SK-MEL-5 (cell line): ENCODE measurements at regions not wholly inside any gene's neighbourhood (a gene's known extent, or its start where the extent isn't known, plus 50 kb on each side); places are given as distances from the start of the nearest gene placed in this dataset.

Experiments used
- DNase-seq: peaks from one replicate; pipeline ENCODE4 v3.0.0-alpha.2; 2016; ENCODE audit warnings: low read depth, low spot score
- in situ Hi-C: cut with HindIII; loops from 2 replicates; pipeline ENCODE4 v1.10.0; 2016; ENCODE audit warnings: low sequenced_read_pairs, high pct_unique_total_duplicates, low pct_unique_long_range_greater_than_20kb

- in situ Hi-C loops, result no loop called here
- no peak for DNase-seq
These were observed 844.4 kb downstream of the GATA3 start for GRCh38 chr10:8898745-8899330.

GRCh38 chr10:8902926-8903325 is 848.4 kb downstream of the GATA3 start:
- no peak for DNase-seq
- in situ Hi-C loops, result no loop called here

- peak; percentile 5 for DNase-seq
- in situ Hi-C loops, result no loop called here
These were observed 853.5 kb downstream of the GATA3 start for GRCh38 chr10:8908013-8908412.

- no peak for DNase-seq
- in situ Hi-C loops, result no loop called here
These were observed 855.8 kb downstream of the GATA3 start for GRCh38 chr10:8910314-8910713.

- DNase-seq, result no peak
- in situ Hi-C loops, result no loop called here
These were observed 856.5 kb downstream of the GATA3 start for GRCh38 chr10:8911032-8911431.

GRCh38 chr10:8912108-8912507 is 857.6 kb downstream of the GATA3 start:
- no peak for DNase-seq
- in situ Hi-C loops, result no loop called here

- DNase-seq, result no peak
- in situ Hi-C loops, result no loop called here
These were observed 859.2 kb downstream of the GATA3 start for GRCh38 chr10:8913720-8914119.

- no peak for DNase-seq
- in situ Hi-C loops, result no loop called here
These were observed 864.8 kb downstream of the GATA3 start for GRCh38 chr10:8919280-8919679.

GRCh38 chr10:8921568-8921967 is 867.1 kb downstream of the GATA3 start:
- in situ Hi-C loops, result no loop called here
- no peak for DNase-seq

GRCh38 chr10:8923096-8923495 is 868.6 kb downstream of the GATA3 start:
- in situ Hi-C loops, result no loop called here

GRCh38 chr10:8927705-8928104 is 873.2 kb downstream of the GATA3 start:
- DNase-seq, result no peak
- in situ Hi-C loops, result no loop called here

More at GRCh38 chr10:8923096-8923495, 868.6 kb downstream of the GATA3 start:
- no peak for DNase-seq

GRCh38 chr10:8946451-8946850 is 892.0 kb downstream of the GATA3 start:
- in situ Hi-C loops, result no loop called here
- DNase-seq, result no peak

GRCh38 chr10:8950978-8951377 is 896.5 kb downstream of the GATA3 start:
- in situ Hi-C loops, result no loop called here
- DNase-seq, result no peak

GRCh38 chr10:8951440-8952089 is 897.1 kb downstream of the GATA3 start:
- in situ Hi-C loops, result no loop called here
- no peak for DNase-seq

GRCh38 chr10:8956400-8956799 is 901.9 kb downstream of the GATA3 start:
- in situ Hi-C loops, result no loop called here
- no peak for DNase-seq

GRCh38 chr10:8962249-8962648 is 907.8 kb downstream of the GATA3 start:
- in situ Hi-C loops, result no loop called here
- no peak for DNase-seq

GRCh38 chr10:8967061-8967460 is 912.6 kb downstream of the GATA3 start:
- DNase-seq, result no peak
- in situ Hi-C loops, result no loop called here

- in situ Hi-C loops, result no loop called here
- no peak for DNase-seq
These were observed 915.4 kb downstream of the GATA3 start for GRCh38 chr10:8969853-8970252.

GRCh38 chr10:8975535-8975934 is 921.0 kb downstream of the GATA3 start:
- in situ Hi-C loops, result no loop called here
- DNase-seq, result no peak

GRCh38 chr10:8978100-8978499 is 923.6 kb downstream of the GATA3 start:
- DNase-seq, result no peak
- in situ Hi-C loops, result no loop called here
